ENCODE measurements at regions not wholly inside any gene's neighbourhood (a gene's known extent, or its start where the extent isn't known, plus 50 kb on each side); places are given as distances from the start of the nearest gene placed in this dataset.
"Not testable (repeated sequence)": the region's sequence is repeated elsewhere in the genome, so short reads cannot be mapped to it uniquely, and the experiment has no call there.

DNA sequence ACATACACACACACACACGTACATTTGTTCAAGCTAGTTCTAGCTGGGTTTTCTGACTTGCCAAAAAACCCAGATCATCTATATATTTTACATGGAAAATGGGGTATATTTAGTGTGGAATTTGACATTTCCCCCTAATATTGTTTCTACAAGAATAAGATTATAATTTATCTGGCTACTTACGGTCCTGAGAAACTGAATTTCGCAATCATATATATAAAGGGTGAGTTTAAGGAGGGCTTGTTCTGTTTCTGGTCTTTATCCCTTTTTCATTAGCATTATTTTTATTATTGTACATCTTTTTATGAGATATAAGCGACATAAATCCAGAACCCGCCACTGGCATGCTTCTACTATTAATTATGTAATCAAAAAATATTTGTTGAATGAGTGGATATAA is 528.9 kb downstream of the TMX3 start:
- in situ Hi-C loops (cut with HindIII; ENCODE audit: low pct_unique_long_range_greater_than_20kb, low sequenced_read_pairs): no loop called here
- DNase-seq (ENCODE audit: low read depth in 1 of 2, low spot score in 1 of 2): no peak

GRCh38 chr18:68181956-68182355 is 533.0 kb downstream of the TMX3 start:
- DNase-seq (ENCODE audit: low read depth in 1 of 2, low spot score in 1 of 2): no peak
- TF ChIP-seq JUND (IDR thresholded peaks at IDR 0.05; ENCODE audit: low read depth): no peak
- in situ Hi-C loops (cut with HindIII; ENCODE audit: low pct_unique_long_range_greater_than_20kb, low sequenced_read_pairs): no loop called here

More for the DNA sequence above, 528.9 kb downstream of the TMX3 start:
- no peak for TF ChIP-seq JUND (IDR thresholded peaks at IDR 0.05; ENCODE audit: low read depth)

DNA sequence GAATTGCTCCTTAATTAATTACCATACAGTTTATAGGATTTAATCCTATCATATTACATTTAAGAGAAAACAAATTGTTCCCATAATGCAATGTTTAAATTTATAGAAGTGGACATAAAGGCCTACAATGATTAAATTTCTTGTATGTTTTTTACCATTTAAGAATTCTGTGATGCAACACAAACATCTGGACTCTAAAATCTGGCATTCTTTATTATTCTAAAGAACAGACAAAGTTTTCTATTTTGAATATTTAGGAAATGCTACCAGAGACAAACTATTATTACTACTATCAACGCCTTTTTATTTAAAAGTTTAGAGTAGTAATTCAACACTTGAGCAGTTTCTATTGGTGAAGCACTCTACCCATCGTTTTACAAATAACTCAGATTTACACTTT is 535.1 kb downstream of the TMX3 start:
- no peak for TF ChIP-seq JUND (IDR thresholded peaks at IDR 0.05; ENCODE audit: low read depth)
- in situ Hi-C loops (cut with HindIII; ENCODE audit: low pct_unique_long_range_greater_than_20kb, low sequenced_read_pairs): no loop called here
- DNase-seq (ENCODE audit: low read depth in 1 of 2, low spot score in 1 of 2): no peak

- in situ Hi-C loops (cut with HindIII; ENCODE audit: low pct_unique_long_range_greater_than_20kb, low sequenced_read_pairs): no loop called here
- DNase-seq (ENCODE audit: low read depth in 1 of 2, low spot score in 1 of 2): no peak
- TF ChIP-seq JUND (IDR thresholded peaks at IDR 0.05; ENCODE audit: low read depth): no peak
These were observed 536.0 kb downstream of the TMX3 start for GRCh38 chr18:68178921-68179320.

DNA sequence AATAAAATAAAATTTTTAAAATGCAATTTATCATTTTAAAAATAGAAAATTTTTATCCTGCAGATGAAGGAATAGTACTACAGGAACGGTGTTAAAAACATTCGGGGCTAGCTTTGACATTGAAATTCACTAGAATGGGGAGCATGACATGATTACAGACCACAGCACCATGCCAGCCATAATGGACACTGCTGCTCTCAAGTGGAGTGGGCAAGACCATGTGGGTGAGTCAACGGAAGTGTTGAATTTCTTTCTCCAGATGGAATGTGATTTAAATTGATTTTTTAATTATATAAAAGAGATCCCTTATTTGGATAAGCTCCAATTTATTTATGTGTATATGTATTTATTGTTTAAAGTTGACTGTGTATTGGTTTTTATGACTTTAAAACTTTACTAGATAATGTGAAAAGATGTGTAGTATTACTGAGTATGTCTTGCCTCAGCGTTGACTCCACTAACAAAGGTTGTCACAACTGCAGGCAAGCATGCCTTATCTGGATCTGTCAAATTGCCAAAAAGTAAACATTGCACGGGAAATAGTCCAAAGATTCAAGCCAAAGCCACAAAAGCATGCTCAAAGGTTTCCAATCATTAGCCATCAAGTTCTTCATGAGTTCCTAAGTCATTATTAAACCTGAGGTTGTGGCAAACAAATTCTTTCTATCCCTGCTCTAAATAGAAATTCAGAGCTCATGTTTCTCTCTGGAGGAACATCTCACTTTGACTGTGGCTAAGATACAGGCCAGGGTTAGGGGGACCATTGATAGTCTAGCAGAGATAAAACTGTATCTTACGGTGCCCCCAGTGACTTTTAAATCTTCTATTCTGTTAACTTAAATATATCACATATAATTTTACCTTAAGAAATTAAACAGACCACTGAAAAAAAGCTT is 536.9 kb downstream of the TMX3 start:
- in situ Hi-C loops (cut with HindIII; ENCODE audit: low pct_unique_long_range_greater_than_20kb, low sequenced_read_pairs): no loop called here
- TF ChIP-seq JUND (IDR thresholded peaks at IDR 0.05; ENCODE audit: low read depth): no peak
- peak in 1 of 2 experiments; percentile 66 for DNase-seq (ENCODE audit: low read depth in 1 of 2, low spot score in 1 of 2)

DNA sequence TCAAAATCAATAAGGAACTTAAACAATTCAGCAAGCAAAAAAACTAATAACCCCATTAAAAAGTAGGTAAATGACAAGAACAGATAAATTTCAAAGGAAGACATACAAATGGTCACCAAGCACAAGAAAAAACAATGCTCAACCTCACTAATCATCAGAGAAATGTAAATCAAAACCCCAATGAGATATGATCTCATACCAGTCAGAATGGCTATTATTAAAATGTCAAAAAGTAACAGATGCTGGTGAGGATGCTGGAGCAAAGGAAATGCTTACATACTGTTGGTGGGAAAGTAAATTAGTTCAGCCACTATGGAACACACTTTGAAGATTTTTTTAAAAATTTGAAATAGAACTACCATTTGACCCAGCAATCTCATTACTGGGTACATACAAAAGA is 538.0 kb downstream of the TMX3 start:
- DNase-seq (ENCODE audit: low read depth in 1 of 2, low spot score in 1 of 2): no peak
- in situ Hi-C loops (cut with HindIII; ENCODE audit: low pct_unique_long_range_greater_than_20kb, low sequenced_read_pairs): no loop called here
- no peak for TF ChIP-seq JUND (IDR thresholded peaks at IDR 0.05; ENCODE audit: low read depth)

DNA sequence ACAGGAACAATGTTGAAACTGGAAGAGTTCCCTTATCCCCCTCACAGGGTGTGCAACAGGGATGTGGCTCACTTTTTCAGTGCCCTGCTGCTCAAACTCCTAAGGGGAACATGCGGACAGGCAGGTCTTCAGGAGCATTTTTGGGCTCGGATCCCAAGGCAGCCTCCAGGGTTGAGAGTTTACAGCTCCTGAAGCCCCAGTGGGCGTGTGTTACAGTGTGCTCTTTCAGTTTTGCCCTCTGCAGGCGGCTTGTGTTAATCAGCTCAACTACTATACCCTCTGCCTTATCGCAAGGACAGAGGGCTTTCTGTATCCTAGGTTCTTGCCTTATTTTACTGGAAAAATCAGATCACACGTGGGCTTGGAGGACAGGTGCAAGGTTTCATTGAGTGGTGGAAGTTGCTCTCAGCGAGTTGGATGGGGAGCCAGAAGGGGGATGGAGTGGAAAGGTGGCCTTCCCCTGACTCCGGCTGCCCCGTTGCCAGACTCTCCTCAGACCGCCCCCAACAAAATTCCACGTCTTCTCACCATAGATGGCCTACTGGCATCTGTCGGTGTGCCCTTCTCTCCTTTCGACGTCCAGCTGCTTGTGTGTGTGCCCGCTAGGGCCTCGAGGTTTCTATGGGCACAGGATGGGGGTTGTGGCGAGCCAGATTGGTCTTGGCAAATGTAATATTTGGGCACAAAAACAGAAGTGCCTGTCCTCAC is 541.9 kb downstream of the TMX3 start:
- in situ Hi-C loops (cut with HindIII; ENCODE audit: low pct_unique_long_range_greater_than_20kb, low sequenced_read_pairs): no loop called here
- peak in 1 of 2 experiments; percentile 23 for DNase-seq (ENCODE audit: low read depth in 1 of 2, low spot score in 1 of 2)
- no peak for TF ChIP-seq JUND (IDR thresholded peaks at IDR 0.05; ENCODE audit: low read depth)

GRCh38 chr18:68164909-68165308 is 550.0 kb downstream of the TMX3 start:
- no peak for DNase-seq (ENCODE audit: low read depth in 1 of 2, low spot score in 1 of 2)
- no peak for TF ChIP-seq JUND (IDR thresholded peaks at IDR 0.05; ENCODE audit: low read depth)
- in situ Hi-C loops (cut with HindIII; ENCODE audit: low pct_unique_long_range_greater_than_20kb, low sequenced_read_pairs): no loop called here

GRCh38 chr18:68153821-68154220 is 561.1 kb downstream of the TMX3 start:
- DNase-seq (ENCODE audit: low read depth in 1 of 2, low spot score in 1 of 2); in situ Hi-C loops (cut with HindIII; ENCODE audit: low pct_unique_long_range_greater_than_20kb, low sequenced_read_pairs): not testable (repeated sequence)

- in situ Hi-C loops (cut with HindIII; ENCODE audit: low pct_unique_long_range_greater_than_20kb, low sequenced_read_pairs): no loop called here
- no peak for TF ChIP-seq JUND (IDR thresholded peaks at IDR 0.05; ENCODE audit: low read depth)
- DNase-seq (ENCODE audit: low read depth in 1 of 2, low spot score in 1 of 2): peak in 1 of 2 experiments; percentile 53
These were observed 562.1 kb downstream of the TMX3 start for GRCh38 chr18:68152770-68153169.

GRCh38 chr18:68150961-68151360 is 563.9 kb downstream of the TMX3 start:
- no peak for DNase-seq (ENCODE audit: low read depth in 1 of 2, low spot score in 1 of 2)
- in situ Hi-C loops (cut with HindIII; ENCODE audit: low pct_unique_long_range_greater_than_20kb, low sequenced_read_pairs): no loop called here
- no peak for TF ChIP-seq JUND (IDR thresholded peaks at IDR 0.05; ENCODE audit: low read depth)

GRCh38 chr18:68148863-68149262 is 566.0 kb downstream of the TMX3 start:
- no peak for DNase-seq (ENCODE audit: low read depth in 1 of 2, low spot score in 1 of 2)
- TF ChIP-seq JUND (IDR thresholded peaks at IDR 0.05; ENCODE audit: low read depth): no peak
- in situ Hi-C loops (cut with HindIII; ENCODE audit: low pct_unique_long_range_greater_than_20kb, low sequenced_read_pairs): no loop called here

DNA sequence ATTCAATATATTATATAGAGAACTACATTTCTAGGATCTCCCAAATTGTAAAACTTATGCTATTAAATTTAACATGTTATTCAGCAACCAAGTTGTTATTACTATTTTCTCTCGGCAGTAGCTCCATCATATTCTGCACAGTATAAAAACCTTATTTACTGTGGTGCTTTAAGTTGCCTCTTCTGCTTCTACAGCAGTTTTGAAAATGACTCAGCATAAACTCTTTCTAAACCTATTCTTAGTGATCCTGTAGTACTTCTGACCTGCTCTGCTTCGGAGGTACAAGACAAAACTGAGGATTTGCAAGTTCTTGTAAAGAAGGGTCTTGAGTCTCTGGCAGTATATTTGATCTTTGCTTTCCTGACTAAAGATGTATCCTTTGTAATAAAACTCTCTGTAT is 567.2 kb downstream of the TMX3 start:
- TF ChIP-seq JUND (IDR thresholded peaks at IDR 0.05; ENCODE audit: low read depth): no peak
- in situ Hi-C loops (cut with HindIII; ENCODE audit: low pct_unique_long_range_greater_than_20kb, low sequenced_read_pairs): no loop called here
- DNase-seq (ENCODE audit: low read depth in 1 of 2, low spot score in 1 of 2): no peak
